ENCODE measurements at regions not wholly inside any gene's neighbourhood (a gene's known extent, or its start where the extent isn't known, plus 50 kb on each side); places are given as distances from the start of the nearest gene placed in this dataset.

GRCh38 chr21:23445307-23445706 lies 2162.0 kb downstream of the MRPL39 start:
- TF ChIP-seq EZH2 (IDR thresholded peaks at IDR 0.05; ENCODE audit: low read length) (no peak), CTCF (optimal IDR thresholded peaks at IDR 0.05 in 1 of 3, IDR thresholded peaks at IDR 0.05 in 1 of 3, conservative IDR thresholded peaks at IDR 0.05 in 1 of 3; ENCODE audit: extremely low read depth in 1 of 3, insufficient read depth in 2 of 3, low read length in 3 of 3) (no peak)

Data from keratinocyte (primary cell).